ENCODE measurements at regions not wholly inside any gene's neighbourhood (a gene's known extent, or its start where the extent isn't known, plus 50 kb on each side); places are given as distances from the start of the nearest gene placed in this dataset.
A peak's percentile ranks its signal among the peaks of the same experiment; 100 is the strongest.
"Not testable (repeated sequence)": the region's sequence is repeated elsewhere in the genome, so short reads cannot be mapped to it uniquely, and the experiment has no call there.

- DNase-seq = not testable (repeated sequence)
These were observed 479.2 kb downstream of the RPIA start for GRCh38 chr2:89170506-89171173.

- DNase-seq = not testable (repeated sequence)
These were observed 479.7 kb downstream of the RPIA start for GRCh38 chr2:89171174-89171519.

GRCh38 chr2:89177004-89177403 is 485.5 kb downstream of the RPIA start:
- not testable (repeated sequence) for DNase-seq

- not testable (repeated sequence) for DNase-seq
These were observed 490.7 kb downstream of the RPIA start for GRCh38 chr2:89182221-89182620.

GRCh38 chr2:89184746-89185145 is 493.3 kb downstream of the RPIA start:
- not testable (repeated sequence) for DNase-seq

- DNase-seq = not testable (repeated sequence)
These were observed 504.3 kb downstream of the RPIA start for GRCh38 chr2:89195636-89196251.

GRCh38 chr2:89196719-89197118 is 505.2 kb downstream of the RPIA start:
- DNase-seq = not testable (repeated sequence)

GRCh38 chr2:89198026-89198425 is 506.6 kb downstream of the RPIA start:
- not testable (repeated sequence) for DNase-seq

GRCh38 chr2:89199453-89200246 is 508.2 kb downstream of the RPIA start:
- DNase-seq = not testable (repeated sequence)

GRCh38 chr2:89200247-89200527 is 508.7 kb downstream of the RPIA start:
- DNase-seq = not testable (repeated sequence)

GRCh38 chr2:89202518-89202917 is 511.0 kb downstream of the RPIA start:
- DNase-seq = not testable (repeated sequence)

GRCh38 chr2:89205153-89205552 is 513.7 kb downstream of the RPIA start:
- DNase-seq = peak; percentile 39

GRCh38 chr2:89208144-89208932 is 516.9 kb downstream of the RPIA start:
- not testable (repeated sequence) for DNase-seq

- not testable (repeated sequence) for DNase-seq
These were observed 521.7 kb downstream of the RPIA start for GRCh38 chr2:89213151-89213550.

- not testable (repeated sequence) for DNase-seq
These were observed 522.3 kb downstream of the RPIA start for GRCh38 chr2:89213811-89214210.

GRCh38 chr2:89221474-89221873 is 530.0 kb downstream of the RPIA start:
- not testable (repeated sequence) for DNase-seq

GRCh38 chr2:89222063-89222732 is 530.7 kb downstream of the RPIA start:
- not testable (repeated sequence) for DNase-seq

GRCh38 chr2:89224803-89225202 is 533.3 kb downstream of the RPIA start:
- not testable (repeated sequence) for DNase-seq

GRCh38 chr2:89229979-89230378 is 538.5 kb downstream of the RPIA start:
- DNase-seq = not testable (repeated sequence)

GRCh38 chr2:89231241-89231640 is 539.8 kb downstream of the RPIA start:
- not testable (repeated sequence) for DNase-seq

- DNase-seq = not testable (repeated sequence)
These were observed 542.5 kb downstream of the RPIA start for GRCh38 chr2:89233931-89234330.

GRCh38 chr2:89234818-89235466 is 543.5 kb downstream of the RPIA start:
- not testable (repeated sequence) for DNase-seq
